ENCODE measurements at regions not wholly inside any gene's neighbourhood (a gene's known extent, or its start where the extent isn't known, plus 50 kb on each side); places are given as distances from the start of the nearest gene placed in this dataset.

GRCh38 chr20:57811374-57812020, 101.7 kb upstream of the PMEPA1 start:
- DNase-seq (ENCODE audit: insufficient read length, low spot score) (no peak), FAIRE-seq (no peak)
- no peak for TF ChIP-seq POLR2A (IDR thresholded peaks at IDR 0.05; ENCODE audit: low read depth, low read length)

GRCh38 chr20:57810511-57811373, 100.9 kb upstream of the PMEPA1 start:
- peak; percentile 80 for DNase-seq (ENCODE audit: insufficient read length, low spot score)
- no peak for FAIRE-seq
- no peak for TF ChIP-seq POLR2A (IDR thresholded peaks at IDR 0.05; ENCODE audit: low read depth, low read length)

DNA sequence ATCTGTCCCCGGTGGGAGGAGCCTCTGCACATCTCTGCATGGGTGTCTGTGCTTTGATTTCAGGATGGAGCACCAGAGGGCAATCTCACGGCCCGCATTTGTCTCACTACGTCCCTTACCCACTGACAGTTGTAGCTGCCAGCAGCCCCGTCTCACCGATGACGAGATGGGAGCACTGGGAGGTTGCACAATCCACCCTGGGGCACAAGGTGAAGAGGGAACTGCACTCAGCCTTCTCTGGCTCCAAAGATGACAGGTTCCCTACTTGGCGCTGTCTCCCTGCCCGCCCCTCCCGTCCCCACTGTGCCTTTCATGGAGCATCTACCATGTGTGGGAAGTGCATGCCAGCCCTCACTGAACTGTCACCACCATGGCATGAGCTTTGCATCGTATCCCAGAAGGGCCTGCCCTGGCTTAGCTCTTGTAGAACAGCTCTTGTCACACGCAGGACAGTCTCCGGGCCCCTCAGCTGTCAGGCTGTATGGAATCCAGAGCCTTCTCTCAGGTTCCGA, 99.9 kb upstream of the PMEPA1 start:
- DNase-seq (ENCODE audit: insufficient read length, low spot score): no peak
- no peak for TF ChIP-seq POLR2A (IDR thresholded peaks at IDR 0.05; ENCODE audit: low read depth, low read length)
- no peak for FAIRE-seq

DNA sequence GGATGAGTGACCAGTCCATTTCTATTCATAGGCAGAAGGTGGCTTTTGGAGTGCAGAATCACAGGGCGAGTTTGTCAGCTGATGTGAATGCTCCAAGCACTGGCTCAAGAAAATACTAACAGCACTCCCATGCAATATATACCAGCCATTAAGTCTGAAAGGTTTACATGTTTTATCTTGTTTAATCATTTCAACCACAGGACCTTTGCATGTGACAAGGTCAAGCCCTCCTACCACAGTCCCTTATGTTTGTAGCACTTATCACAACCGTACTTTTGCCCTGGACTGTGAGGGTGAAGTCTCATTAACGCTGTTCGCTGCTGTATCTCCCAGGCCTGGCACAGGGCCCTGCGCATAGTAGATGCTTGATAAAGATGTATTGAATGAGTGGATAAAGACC, 99.3 kb upstream of the PMEPA1 start:
- DNase-seq (ENCODE audit: insufficient read length, low spot score) (no peak), FAIRE-seq (no peak)
- TF ChIP-seq POLR2A (IDR thresholded peaks at IDR 0.05; ENCODE audit: low read depth, low read length): no peak

- no peak for TF ChIP-seq POLR2A (IDR thresholded peaks at IDR 0.05; ENCODE audit: low read depth, low read length)
- no peak for FAIRE-seq
- DNase-seq (ENCODE audit: insufficient read length, low spot score): no peak
These were observed 98.7 kb upstream of the PMEPA1 start for GRCh38 chr20:57808264-57809070.

DNA sequence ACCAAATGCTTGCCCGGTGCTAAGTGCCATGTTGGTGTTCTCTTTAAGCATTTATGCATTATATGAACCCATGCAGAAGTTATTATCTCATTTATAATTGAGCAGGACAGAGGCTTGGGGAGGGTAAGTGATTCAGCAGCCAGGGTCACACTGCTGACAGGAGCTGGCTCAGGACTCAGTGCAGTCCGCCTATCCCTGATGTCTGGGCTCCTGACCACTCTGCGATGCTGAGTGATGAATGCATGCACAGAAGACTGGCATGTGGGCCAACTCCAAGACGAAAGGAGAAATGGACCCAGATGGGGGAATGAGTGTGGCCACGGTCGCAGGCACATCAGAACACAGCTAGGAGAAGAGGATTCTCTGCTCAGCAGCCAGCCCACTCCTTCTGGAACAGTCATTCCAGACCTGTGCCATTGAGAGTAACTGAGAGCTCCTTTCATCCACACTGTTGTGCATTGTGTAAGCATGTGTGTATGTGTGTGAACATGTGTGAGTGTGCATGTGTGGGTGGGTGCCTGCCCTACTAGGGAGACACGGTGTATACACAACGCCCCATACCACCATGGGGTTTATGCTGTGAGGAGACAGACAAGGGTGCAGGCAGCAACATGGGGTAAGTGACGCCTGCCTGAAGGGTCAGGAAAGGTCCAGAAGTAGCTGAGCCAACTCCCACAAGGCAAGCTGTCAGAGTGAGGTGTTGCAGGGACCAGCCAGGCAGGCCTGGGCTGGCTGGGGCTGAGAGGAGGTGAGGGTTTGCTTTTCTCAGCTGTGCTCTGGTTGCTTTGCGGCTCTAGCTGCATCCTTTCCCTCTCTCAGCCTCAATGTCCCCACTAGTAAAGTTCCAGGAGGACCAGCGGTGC, 97.8 kb upstream of the PMEPA1 start:
- FAIRE-seq (no peak), DNase-seq (ENCODE audit: insufficient read length, low spot score) (no peak)
- TF ChIP-seq POLR2A (IDR thresholded peaks at IDR 0.05; ENCODE audit: low read depth, low read length): no peak

DNA sequence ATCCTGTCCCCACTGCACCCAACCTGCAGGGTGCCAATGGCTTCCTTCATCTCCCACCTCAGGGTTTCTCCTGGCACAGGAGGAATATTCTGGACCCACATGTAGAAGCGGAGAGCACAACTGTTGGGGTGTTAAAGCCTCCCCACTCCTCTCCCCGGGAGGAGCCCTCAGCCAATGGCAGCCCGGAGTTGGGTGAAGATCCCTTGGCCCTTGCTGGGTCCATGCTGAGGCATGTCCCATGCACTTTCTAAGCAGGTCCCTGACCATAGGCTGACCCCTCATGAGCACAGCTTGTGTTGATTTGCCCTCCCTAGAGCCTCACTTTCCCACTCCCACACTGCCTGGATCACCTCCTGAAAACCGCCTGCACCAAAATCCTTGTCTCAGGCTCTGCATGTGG, 97.2 kb upstream of the PMEPA1 start:
- DNase-seq (ENCODE audit: insufficient read length, low spot score) (no peak), FAIRE-seq (no peak)
- no peak for TF ChIP-seq POLR2A (IDR thresholded peaks at IDR 0.05; ENCODE audit: low read depth, low read length)

GRCh38 chr20:57806476-57806875, 96.7 kb upstream of the PMEPA1 start:
- FAIRE-seq (no peak), DNase-seq (ENCODE audit: insufficient read length, low spot score) (no peak)
- no peak for TF ChIP-seq POLR2A (IDR thresholded peaks at IDR 0.05; ENCODE audit: low read depth, low read length)

GRCh38 chr20:57805747-57806146, 95.9 kb upstream of the PMEPA1 start:
- DNase-seq (ENCODE audit: insufficient read length, low spot score) (no peak), FAIRE-seq (no peak)
- TF ChIP-seq POLR2A (IDR thresholded peaks at IDR 0.05; ENCODE audit: low read depth, low read length): no peak

DNA sequence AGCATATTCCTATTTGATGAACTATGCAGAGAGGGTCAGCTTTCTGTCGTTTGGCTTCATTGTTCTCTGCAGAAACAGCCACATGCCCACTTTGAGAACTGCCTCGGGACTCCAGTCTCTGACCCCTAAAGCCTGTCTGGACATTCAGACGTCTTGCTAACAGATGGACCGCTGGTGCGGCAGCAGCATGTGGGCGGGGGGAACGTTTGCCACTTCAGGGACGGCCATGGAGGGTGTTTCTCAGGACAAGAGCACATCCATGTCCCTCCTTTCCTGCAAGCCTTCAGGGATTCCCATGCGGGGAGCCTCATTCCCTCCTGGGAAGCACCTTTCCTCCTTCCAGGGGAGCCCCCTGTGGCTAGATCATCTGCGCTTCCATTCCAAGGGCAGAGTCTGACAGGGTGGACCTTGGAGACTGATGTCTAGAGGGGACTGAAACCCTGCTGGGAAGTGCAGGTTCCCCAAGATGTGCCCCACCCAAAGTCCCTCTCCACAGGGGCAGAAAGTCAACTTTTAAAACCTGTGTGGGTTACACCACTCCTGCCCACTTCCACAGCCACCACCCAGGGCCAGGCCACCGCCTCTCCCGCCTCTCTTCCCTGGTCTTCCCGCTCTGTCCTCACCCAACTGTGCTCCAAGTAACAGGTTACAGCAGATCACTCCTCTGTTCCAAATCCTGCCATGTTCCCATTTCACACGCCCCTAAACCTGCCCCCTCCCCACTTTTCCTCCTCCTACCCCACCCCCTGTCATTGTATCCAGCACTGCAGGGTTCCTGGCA, 94.8 kb upstream of the PMEPA1 start:
- TF ChIP-seq POLR2A (IDR thresholded peaks at IDR 0.05; ENCODE audit: low read depth, low read length): no peak
- no peak for DNase-seq (ENCODE audit: insufficient read length, low spot score)
- no peak for FAIRE-seq

GRCh38 chr20:57803508-57804005, 93.7 kb upstream of the PMEPA1 start:
- no peak for TF ChIP-seq POLR2A (IDR thresholded peaks at IDR 0.05; ENCODE audit: low read depth, low read length)
- no peak for DNase-seq (ENCODE audit: insufficient read length, low spot score)
- no peak for FAIRE-seq

DNA sequence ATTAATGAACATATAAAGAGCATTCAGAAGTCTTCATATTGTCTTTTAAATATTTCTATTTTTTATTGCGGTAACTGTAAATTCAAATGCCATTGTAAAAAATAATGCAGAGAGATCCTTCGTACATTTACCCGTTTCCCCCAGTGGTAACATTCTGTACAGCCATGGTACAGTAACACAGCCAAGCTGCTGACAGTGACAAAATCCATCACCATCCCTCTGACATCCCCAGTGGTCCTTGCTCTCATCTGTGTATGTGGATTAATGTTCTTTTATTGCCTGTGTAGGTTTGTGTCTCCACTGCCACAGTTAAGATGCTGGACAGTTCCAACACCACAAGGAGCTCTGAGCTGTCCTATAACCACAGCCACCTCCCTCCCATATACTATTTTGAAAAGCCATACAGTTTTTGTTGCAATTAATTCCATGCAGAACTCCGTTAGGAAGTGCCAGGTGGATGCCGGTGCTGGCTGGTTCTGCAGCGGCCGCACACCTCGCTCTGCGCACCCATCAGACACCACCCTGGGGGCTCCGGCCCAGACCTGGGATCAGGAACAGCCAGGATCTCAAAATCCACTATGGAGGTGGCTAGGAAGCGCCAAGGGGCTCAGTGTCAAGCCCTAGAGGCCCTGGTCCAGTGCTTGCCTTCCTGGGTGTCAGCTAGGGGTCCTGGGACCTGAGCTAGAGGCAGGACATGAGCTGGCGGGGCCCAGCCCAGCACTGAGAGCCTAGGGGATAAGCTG, 93.1 kb upstream of the PMEPA1 start:
- FAIRE-seq: no peak
- no peak for DNase-seq (ENCODE audit: insufficient read length, low spot score)
- TF ChIP-seq POLR2A (IDR thresholded peaks at IDR 0.05; ENCODE audit: low read depth, low read length): no peak

Data from H54 (cell line).